GM06990 (cell line): ENCODE measurements at regions not wholly inside any gene's neighbourhood (a gene's known extent, or its start where the extent isn't known, plus 50 kb on each side); places are given as distances from the start of the nearest gene placed in this dataset.

Source experiments
- DNase-seq: peaks from one replicate; pipeline ENCODE4 v3.0.0-alpha.2; 2011; ENCODE audit not compliant: insufficient read length; ENCODE audit errors: extremely low read depth
- H3K27me3 ChIP-seq: replicated peaks from 2 replicates; pipeline ENCODE4 v1.6.0; 2011; ENCODE audit warnings: low read length; ENCODE audit not compliant: control insufficient read depth, insufficient read depth
- H3K36me3 ChIP-seq: 2 replicates; pipeline ENCODE4 v1.5.1; 2011; ENCODE audit warnings: low read length; ENCODE audit not compliant: control insufficient read depth, insufficient read depth
- H3K4me3 ChIP-seq: replicated peaks from 2 replicates; pipeline ENCODE4 v1.5.1; 2011; ENCODE audit warnings: low read depth, mild to moderate bottlenecking, control low read depth, low read length
- TF ChIP-seq, protein P1 (sequence below): IDR thresholded peaks from 2 replicates; pipeline ENCODE4 v1.5.1; 2011; ENCODE audit warnings: low read length, control low read depth, mild to moderate bottlenecking, inconsistent platforms; ENCODE audit not compliant: insufficient read depth, poor library complexity, severe bottlenecking

GRCh38 chr5:24364711-24365110 is 280.1 kb downstream of the CDH10 start:
- DNase-seq, result no peak
- H3K27me3 ChIP-seq, result no peaks in the 10 kb centered on the region
- H3K4me3 ChIP-seq, result no peak overlapping the region
- TF ChIP-seq, protein P1, sequence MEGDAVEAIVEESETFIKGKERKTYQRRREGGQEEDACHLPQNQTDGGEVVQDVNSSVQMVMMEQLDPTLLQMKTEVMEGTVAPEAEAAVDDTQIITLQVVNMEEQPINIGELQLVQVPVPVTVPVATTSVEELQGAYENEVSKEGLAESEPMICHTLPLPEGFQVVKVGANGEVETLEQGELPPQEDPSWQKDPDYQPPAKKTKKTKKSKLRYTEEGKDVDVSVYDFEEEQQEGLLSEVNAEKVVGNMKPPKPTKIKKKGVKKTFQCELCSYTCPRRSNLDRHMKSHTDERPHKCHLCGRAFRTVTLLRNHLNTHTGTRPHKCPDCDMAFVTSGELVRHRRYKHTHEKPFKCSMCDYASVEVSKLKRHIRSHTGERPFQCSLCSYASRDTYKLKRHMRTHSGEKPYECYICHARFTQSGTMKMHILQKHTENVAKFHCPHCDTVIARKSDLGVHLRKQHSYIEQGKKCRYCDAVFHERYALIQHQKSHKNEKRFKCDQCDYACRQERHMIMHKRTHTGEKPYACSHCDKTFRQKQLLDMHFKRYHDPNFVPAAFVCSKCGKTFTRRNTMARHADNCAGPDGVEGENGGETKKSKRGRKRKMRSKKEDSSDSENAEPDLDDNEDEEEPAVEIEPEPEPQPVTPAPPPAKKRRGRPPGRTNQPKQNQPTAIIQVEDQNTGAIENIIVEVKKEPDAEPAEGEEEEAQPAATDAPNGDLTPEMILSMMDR, result no peak
- no peaks in the 10 kb centered on the region for H3K36me3 ChIP-seq

- H3K4me3 ChIP-seq, result no peak overlapping the region
- no peaks in the 10 kb centered on the region for H3K27me3 ChIP-seq
- no peaks in the 10 kb centered on the region for H3K36me3 ChIP-seq
- no peak for DNase-seq
- TF ChIP-seq, protein P1, result no peak
Measured at GRCh38 chr5:24365406-24365805, 279.4 kb downstream of the CDH10 start.

DNA sequence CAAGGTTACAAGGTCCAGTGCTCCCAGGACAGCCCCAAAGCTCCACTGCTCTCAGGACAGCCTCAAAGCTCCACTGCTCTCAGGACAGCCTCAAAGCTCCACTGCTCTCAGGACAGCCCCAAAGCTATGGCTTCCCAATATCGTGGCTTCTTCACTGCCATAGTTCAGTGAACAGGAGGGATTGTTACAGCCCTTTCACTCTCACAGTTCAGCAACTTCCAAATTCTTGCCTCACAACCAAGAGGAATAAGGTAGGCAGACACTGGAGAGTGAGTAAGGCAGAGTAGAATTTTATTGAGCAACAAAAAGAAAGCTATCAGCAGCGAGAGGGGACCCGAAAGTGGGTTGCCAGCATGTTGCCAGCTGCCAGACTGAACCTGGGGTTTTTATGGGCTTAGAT is 277.6 kb downstream of the CDH10 start:
- Histone ChIP-seq H3K36me3 (no peaks in the 10 kb centered on the region), H3K4me3 (no peak overlapping the region), H3K27me3 (no peaks in the 10 kb centered on the region)
- TF ChIP-seq, protein P1, result no peak
- DNase-seq, result no peak

DNA sequence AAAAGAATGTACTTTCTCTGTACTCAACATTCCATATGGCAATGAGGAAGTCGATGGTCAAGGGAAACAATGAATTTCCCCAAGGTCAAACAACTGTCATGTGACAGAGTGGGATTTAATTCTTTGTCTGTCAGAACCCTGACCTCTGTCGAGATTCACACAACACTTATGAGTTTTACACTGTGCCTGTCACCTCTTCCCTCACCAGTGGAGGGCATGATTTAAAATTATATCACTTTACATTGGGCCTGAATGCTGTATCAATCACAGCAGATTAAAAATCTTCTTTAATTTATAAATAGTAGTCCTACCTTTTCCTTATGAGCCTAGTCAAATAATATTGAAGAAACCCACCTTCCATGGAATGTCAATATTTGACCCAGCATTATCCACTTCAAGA is 276.7 kb downstream of the CDH10 start:
- no peaks in the 10 kb centered on the region for H3K36me3 ChIP-seq
- no peak for DNase-seq
- no peaks in the 10 kb centered on the region for H3K27me3 ChIP-seq
- TF ChIP-seq, protein P1, result no peak
- H3K4me3 ChIP-seq, result no peak overlapping the region

GRCh38 chr5:24376210-24376609 is 268.6 kb downstream of the CDH10 start:
- TF ChIP-seq, protein P1, result no peak
- no peak overlapping the region for H3K4me3 ChIP-seq
- H3K36me3 ChIP-seq, result no peaks in the 10 kb centered on the region
- H3K27me3 ChIP-seq, result no peaks in the 10 kb centered on the region
- DNase-seq, result no peak

DNA sequence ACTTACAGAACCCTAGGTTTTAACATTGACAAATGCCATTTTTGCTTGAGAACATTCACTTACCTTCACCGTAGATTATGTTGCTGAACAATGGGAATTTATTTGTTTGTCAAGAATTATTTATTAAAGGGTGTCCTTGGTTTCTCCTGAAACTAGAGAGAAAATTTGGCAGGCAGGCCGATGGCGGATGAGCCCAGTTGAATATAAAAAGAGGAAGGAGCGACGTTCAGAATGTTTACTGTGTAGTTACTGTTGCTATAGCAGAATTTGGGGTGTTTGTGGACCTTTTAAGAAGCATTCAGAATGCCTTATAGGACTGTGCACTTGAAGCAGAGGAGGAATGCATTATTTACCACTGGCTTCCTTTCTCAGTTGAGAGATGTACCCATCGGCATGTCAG is 268.2 kb downstream of the CDH10 start:
- TF ChIP-seq, protein P1, result no peak
- Histone ChIP-seq H3K36me3 (no peaks in the 10 kb centered on the region), H3K4me3 (no peak overlapping the region), H3K27me3 (no peaks in the 10 kb centered on the region)
- DNase-seq, result no peak
